ENCODE measurements at regions not wholly inside any gene's neighbourhood (a gene's known extent, or its start where the extent isn't known, plus 50 kb on each side); places are given as distances from the start of the nearest gene placed in this dataset.
"Not testable (repeated sequence)": the region's sequence is repeated elsewhere in the genome, so short reads cannot be mapped to it uniquely, and the experiment has no call there.

- no peak for DNase-seq
- ChIA-PET POLR2A (no interaction called here), CTCF (interaction anchor here (0.6 kb wide), 1 partner anchor 438 kb away, joined by 5 read pairs; no protein-coding TSS in a partner anchor)
- peaks cover 4% of the 10 kb centered on the region for H3K27me3 Mint-ChIP-seq
- no peaks in the 10 kb centered on the region for H3K4me1 Mint-ChIP-seq
- no peaks in the 10 kb centered on the region for H3K36me3 Mint-ChIP-seq (ENCODE audit: low read depth)
- no peak overlapping the region for H3K4me3 Mint-ChIP-seq
- no peaks in the 10 kb centered on the region for H3K9me3 Mint-ChIP-seq
- no peak overlapping the region for H3K27ac Mint-ChIP-seq
These were observed 61.7 kb upstream of the MYL1 start for GRCh38 chr2:210376694-210377093.

DNA sequence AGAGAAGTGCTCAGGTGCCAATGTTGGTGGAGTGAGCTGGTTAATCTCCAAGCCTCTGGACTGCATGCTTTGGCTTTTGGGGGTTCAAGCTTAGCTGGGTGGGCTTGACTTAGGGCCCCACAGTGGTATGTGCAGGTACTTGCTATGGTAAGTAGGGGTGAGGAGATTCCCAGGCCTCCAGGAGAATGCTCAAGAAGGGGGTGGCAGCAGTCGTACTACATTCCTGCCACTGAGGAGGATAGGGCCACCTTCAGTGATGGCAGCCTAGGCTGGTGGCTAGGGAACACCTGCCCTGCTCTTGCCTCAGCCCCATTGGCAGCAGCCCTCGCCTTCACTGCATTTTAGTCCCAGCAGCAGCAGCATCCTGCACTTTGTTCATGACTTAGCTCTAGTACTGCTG lies 55.6 kb upstream of the MYL1 start:
- Mint-ChIP-seq H3K27me3 (no peaks in the 10 kb centered on the region), H3K9me3 (no peaks in the 10 kb centered on the region), H3K4me1 (no peaks in the 10 kb centered on the region), H3K4me3 (no peak overlapping the region), H3K36me3 (ENCODE audit: low read depth) (no peaks in the 10 kb centered on the region), H3K27ac (no peak overlapping the region)
- CTCF ChIA-PET = no interaction called here
- DNase-seq = no peak
- POLR2A ChIA-PET = no interaction called here

DNA sequence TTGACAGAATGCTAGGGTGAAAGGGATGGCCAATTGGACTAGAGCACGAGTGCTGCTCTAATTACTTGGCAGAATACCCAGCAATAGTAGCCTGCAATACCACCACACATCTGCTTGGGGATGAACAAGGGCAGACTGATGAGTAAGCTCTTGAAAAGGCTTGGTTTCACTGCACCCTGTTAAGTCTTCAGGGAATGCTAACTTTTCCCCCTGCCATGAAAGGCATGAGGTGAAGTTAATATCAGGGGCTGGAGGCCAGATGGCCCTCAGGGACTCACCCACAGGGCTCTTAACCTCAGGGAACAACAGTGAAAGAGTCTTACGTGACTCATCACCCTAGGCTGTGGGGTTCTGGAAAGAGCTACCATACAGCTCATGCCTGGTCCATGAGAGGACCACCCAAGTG lies 51.7 kb upstream of the MYL1 start:
- Mint-ChIP-seq H3K4me1 (no peaks in the 10 kb centered on the region), H3K9me3 (no peaks in the 10 kb centered on the region), H3K27me3 (no peaks in the 10 kb centered on the region), H3K27ac (no peak overlapping the region), H3K36me3 (ENCODE audit: low read depth) (no peaks in the 10 kb centered on the region), H3K4me3 (no peak overlapping the region)
- POLR2A ChIA-PET = no interaction called here
- DNase-seq = no peak
- CTCF ChIA-PET = no interaction called here

DNA sequence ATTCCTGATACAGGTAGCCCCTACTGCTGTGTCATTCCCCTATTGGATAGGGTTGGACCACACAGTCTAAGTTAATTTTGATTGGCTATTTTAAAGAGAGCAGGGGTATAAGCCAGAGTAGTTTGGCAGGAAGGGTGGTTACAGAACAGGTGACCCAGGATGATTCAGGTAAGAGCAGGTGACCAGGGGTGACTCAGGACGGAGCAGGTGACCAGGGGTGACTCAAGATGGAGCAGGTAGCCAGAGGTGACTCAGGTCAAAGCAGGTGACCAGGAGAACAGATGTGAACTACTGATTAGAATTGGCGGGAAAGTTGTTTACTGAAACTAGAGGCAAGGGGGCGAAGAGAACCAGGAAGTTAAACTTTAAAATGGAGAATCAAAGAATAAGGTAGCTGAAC lies 50.5 kb upstream of the MYL1 start:
- DNase-seq; H3K36me3 Mint-ChIP-seq (ENCODE audit: low read depth); H3K4me1 Mint-ChIP-seq; H3K9me3 Mint-ChIP-seq; H3K27me3 Mint-ChIP-seq; H3K27ac Mint-ChIP-seq; CTCF ChIA-PET; H3K4me3 Mint-ChIP-seq; POLR2A ChIA-PET: not testable (repeated sequence)
